ENCODE measurements at regions not wholly inside any gene's neighbourhood (a gene's known extent, or its start where the extent isn't known, plus 50 kb on each side); places are given as distances from the start of the nearest gene placed in this dataset.
"Not testable (repeated sequence)": the region's sequence is repeated elsewhere in the genome, so short reads cannot be mapped to it uniquely, and the experiment has no call there.

DNA sequence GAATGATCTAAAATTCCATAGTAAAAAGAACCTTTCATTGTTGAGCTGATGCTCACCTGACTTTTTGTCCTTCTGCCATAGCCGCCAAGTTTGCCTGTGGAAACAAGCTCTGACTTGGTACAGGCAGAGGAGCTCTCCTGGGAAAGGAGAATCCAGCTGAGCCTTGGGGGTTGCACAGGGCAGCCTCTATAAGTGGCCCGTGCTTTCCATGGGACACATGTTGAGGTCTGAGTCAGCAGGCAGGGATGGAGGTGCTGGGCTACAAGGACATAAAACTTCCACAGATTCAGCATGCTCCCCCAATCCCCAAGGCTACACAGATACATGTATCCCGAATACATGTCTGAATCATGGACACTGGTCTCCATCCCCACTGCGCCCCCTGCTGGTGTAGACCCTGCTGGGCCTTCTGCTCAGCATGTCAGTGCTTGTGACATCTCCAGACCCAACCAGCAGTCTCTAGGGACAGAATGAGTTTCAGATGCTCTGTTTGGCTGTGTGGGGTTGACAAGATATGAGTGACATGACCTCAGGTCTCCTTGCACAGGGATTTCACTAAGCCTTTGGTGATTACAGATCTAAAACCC, 551.7 kb downstream of the RPIA start:
- not testable (repeated sequence) for H3K36me3 Mint-ChIP-seq

DNA sequence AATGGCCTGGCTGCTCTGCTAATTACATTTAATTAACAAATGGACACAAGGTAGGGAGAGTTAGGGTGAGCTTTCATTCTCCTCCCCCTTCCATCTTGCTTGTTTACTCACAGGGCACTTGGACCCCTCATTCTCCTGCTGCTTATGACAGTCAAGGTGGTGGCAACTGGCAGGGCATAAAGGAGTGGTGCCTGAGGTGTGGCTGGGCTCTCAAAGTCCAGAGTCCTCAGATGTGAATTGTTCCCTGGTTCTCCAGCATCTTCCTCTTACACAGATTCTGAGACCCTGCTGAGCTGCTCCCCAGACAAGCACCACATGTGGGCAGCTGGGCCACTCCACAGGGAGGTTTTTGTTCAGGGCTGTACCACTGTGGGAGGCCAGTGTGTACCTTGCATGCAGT, 552.9 kb downstream of the RPIA start:
- not testable (repeated sequence) for DNase-seq (ENCODE audit: extremely low spot score, unreplicated experiment); H3K36me3 Mint-ChIP-seq; H3K4me1 Mint-ChIP-seq (ENCODE audit: unreplicated experiment); H3K4me3 Mint-ChIP-seq; H3K9me3 Mint-ChIP-seq; H3K27me3 Mint-ChIP-seq; H3K27ac Mint-ChIP-seq

More for the DNA sequence above, 551.7 kb downstream of the RPIA start:
- not testable (repeated sequence) for H3K9me3 Mint-ChIP-seq; H3K4me3 Mint-ChIP-seq; H3K27ac Mint-ChIP-seq; DNase-seq (ENCODE audit: extremely low spot score, unreplicated experiment); H3K27me3 Mint-ChIP-seq; H3K4me1 Mint-ChIP-seq (ENCODE audit: unreplicated experiment)

DNA sequence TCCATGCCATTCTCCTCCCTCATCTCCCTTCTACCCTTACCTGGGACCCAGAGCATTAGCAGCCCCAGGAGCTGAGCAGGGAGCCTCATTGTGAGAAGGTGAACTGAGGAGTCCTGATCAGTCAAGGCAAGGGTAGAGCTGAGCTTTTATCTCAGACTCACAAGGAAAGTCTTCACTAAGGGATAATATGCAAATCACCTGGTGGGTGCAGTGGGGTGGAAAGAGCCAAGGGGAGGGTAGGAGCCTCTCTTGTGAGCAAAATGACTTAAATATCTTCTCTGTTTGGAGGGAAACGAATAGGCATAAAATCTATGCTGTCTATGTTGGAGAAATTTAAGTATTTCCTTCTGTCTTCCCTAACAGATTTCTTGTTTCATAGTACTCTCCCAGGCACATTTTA, 554.0 kb downstream of the RPIA start:
- not testable (repeated sequence) for H3K4me3 Mint-ChIP-seq; H3K27me3 Mint-ChIP-seq; H3K9me3 Mint-ChIP-seq; DNase-seq (ENCODE audit: extremely low spot score, unreplicated experiment); H3K27ac Mint-ChIP-seq; H3K36me3 Mint-ChIP-seq; H3K4me1 Mint-ChIP-seq (ENCODE audit: unreplicated experiment)

DNA sequence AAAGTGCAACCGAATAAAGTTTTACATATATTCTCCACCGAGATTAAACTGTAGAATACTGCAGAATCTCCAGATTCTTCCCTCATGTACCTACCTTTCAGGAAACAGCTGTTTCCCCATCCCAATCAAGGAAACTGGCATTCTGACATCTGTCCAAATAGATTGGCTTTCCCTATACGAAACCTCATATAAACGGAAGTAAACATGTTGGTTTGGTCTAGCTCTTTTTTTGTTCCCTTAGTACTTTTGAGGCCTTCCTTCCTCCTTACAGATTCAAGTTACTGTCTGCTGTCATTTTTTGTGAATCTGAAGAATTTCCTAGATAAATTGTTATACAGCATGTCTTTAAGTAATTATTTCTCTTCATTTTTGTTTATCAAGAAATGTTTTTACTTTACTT, 554.6 kb downstream of the RPIA start:
- not testable (repeated sequence) for H3K9me3 Mint-ChIP-seq; DNase-seq (ENCODE audit: extremely low spot score, unreplicated experiment); H3K27ac Mint-ChIP-seq; H3K4me3 Mint-ChIP-seq; H3K36me3 Mint-ChIP-seq; H3K27me3 Mint-ChIP-seq; H3K4me1 Mint-ChIP-seq (ENCODE audit: unreplicated experiment)

DNA sequence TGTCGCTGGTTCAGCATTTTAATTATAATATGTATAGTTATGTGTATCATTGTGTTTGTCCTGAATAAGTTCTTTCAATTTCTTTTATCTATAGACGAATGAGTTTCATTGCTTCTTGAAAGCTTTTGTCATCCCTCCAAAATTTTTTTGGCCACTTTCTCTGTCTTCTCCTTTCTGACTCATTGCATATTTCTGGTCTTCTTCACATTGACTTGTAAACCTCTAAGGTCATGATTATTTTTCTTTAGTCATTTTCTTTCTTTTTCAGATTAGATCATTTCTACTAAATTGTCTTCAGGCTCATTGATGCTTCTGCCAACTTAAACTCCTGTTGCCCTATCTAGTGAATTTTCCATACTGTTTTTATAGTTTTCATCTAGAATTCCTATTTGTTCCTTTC, 555.1 kb downstream of the RPIA start:
- not testable (repeated sequence) for DNase-seq (ENCODE audit: extremely low spot score, unreplicated experiment); H3K27ac Mint-ChIP-seq; H3K9me3 Mint-ChIP-seq; H3K4me1 Mint-ChIP-seq (ENCODE audit: unreplicated experiment); H3K36me3 Mint-ChIP-seq; H3K27me3 Mint-ChIP-seq; H3K4me3 Mint-ChIP-seq

DNA sequence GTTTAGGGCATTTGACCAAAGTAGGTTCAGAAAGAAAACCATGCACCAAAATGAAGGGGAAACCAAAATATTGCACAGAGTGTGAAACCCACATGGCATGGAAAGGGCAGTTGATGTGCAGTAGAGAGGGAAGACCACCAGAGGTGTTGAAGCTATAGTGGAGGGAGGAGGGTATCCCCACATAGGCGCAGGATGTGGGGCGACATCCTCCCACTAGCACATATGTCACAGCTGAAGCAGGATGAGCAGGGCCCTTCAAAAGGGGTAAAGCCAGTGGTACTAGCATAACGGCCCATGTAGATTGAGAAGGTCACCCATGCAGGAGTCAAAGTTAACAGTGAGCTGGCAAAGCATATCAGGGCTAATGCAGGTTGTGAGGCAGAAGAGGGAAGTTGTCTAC, 563.5 kb downstream of the RPIA start:
- not testable (repeated sequence) for H3K4me3 Mint-ChIP-seq; H3K36me3 Mint-ChIP-seq; H3K4me1 Mint-ChIP-seq (ENCODE audit: unreplicated experiment)

DNA sequence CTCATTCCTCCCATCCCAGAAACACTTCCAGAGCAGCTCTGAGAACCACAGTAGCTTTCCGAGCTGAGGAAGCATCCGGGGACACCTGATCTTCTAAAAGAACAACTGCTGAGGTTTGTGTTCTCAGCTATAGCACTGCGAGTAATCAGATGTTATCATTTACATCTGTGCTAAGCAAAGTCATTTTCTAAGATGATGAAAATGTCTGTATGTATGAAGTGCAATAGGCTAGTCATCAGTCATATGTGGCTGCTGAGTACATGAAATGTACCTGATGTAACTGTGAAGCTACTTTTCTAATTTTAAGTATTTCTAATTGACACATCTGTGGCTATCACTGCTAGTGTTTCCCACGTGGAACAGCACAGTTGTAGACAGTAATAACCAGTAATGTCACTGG, 582.0 kb downstream of the RPIA start:
- not testable (repeated sequence) for H3K9me3 Mint-ChIP-seq

More for the DNA sequence above, 563.5 kb downstream of the RPIA start:
- H3K27me3 Mint-ChIP-seq; H3K27ac Mint-ChIP-seq; DNase-seq (ENCODE audit: extremely low spot score, unreplicated experiment); H3K9me3 Mint-ChIP-seq: not testable (repeated sequence)

DNA sequence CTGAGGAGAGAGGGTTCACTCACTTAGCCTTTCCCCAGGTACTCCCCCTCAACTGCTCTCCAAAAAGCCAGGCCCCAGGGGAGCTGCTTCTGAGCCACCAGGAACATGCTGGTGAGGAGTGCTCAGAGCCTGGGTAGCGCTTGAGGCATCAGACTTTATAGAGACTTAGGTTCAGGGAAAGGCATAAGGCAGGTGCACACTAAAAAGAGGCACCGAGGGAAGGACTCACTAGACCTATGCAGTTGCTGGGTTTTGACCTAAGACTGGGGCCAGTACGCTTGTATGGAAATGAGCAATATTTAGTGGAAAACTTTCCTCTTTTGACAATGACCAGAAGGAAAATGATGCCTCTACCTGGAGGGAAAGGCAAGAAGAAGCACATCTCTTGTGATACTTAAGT, 589.1 kb downstream of the RPIA start:
- DNase-seq (ENCODE audit: extremely low spot score, unreplicated experiment); H3K27me3 Mint-ChIP-seq; H3K27ac Mint-ChIP-seq; H3K4me3 Mint-ChIP-seq; H3K36me3 Mint-ChIP-seq; H3K4me1 Mint-ChIP-seq (ENCODE audit: unreplicated experiment); H3K9me3 Mint-ChIP-seq: not testable (repeated sequence)

More for the DNA sequence above, 582.0 kb downstream of the RPIA start:
- not testable (repeated sequence) for H3K27me3 Mint-ChIP-seq; DNase-seq (ENCODE audit: extremely low spot score, unreplicated experiment); H3K4me1 Mint-ChIP-seq (ENCODE audit: unreplicated experiment); H3K4me3 Mint-ChIP-seq; H3K36me3 Mint-ChIP-seq; H3K27ac Mint-ChIP-seq

DNA sequence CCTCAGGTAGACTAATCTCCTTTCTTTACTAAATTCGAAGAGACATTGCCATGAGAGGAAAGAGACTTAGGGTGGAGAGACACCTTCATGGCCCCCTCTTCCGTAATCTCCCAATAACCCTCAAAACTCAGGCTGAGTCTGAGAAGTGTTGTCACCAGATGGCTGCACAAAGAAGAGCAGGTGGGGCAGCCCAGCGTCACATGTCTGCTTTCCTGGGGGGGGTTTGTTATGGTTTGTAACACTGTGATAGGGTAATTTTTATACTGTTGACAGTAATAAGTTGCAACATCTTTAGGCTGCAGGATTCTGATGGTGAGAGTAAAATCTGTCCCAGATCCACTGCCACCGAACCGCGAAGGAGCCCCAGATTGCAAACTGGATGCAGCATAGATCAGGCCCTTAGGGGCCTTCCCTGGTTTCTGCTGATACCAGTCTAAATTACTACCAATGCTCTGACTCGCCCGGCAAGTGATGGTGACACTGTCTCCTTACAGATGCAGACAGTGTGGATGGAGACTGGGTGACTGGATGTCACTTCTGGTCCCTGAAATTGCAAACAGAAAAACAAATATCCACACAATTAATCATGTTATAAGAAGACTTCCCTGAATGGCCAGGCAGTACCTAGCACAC, 595.1 kb downstream of the RPIA start:
- H3K9me3 Mint-ChIP-seq; H3K36me3 Mint-ChIP-seq; H3K27me3 Mint-ChIP-seq; H3K27ac Mint-ChIP-seq; H3K4me1 Mint-ChIP-seq (ENCODE audit: unreplicated experiment); H3K4me3 Mint-ChIP-seq; DNase-seq (ENCODE audit: extremely low spot score, unreplicated experiment): not testable (repeated sequence)

DNA sequence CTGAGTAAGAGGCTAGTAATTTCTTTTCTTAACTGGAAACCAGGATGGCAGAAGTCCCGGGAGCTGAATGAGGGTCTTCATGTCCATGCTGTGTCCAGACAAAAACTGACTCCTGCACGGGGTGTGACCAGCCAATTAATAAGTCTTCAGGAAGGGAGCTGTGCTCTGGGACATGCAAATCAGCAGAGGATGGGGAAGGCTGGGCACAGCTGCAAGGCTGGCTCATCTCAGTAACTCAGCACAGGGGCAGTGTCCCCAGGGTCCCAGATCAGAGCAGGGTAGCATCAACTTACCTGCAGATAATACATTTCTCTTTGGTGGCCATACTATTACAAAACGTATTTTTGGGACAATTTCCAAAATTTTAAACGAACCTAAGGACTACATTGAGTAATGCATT, 595.6 kb downstream of the RPIA start:
- not testable (repeated sequence) for H3K27ac Mint-ChIP-seq; H3K4me3 Mint-ChIP-seq; DNase-seq (ENCODE audit: extremely low spot score, unreplicated experiment); H3K4me1 Mint-ChIP-seq (ENCODE audit: unreplicated experiment); H3K9me3 Mint-ChIP-seq; H3K36me3 Mint-ChIP-seq; H3K27me3 Mint-ChIP-seq

DNA sequence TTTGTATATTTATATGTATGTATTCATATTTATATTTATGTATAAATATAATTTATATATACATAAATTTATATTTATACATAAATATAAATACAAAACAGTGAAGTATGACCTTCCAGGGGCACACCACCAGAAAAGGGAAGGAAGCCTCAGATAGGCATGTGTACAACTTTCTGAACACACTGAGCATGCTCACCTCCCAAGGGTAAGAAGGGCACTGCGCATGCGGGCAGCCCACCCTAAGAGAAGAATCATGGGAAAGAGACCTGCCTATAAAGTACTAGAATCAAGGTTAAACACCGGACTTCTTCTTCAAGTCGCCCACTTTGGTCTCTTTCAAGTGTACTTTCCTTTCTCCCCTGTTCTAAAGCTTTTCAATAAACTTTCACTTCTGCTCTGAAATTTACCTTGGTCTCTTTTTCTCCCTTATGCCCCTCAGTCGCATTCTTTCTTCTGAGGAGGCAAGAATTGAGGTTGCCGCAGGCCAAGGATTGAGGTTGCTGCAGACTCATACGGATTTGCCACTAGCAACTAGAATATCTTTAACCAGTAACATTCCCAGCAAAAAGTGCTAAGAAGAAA, 600.3 kb downstream of the RPIA start:
- H3K4me1 Mint-ChIP-seq (ENCODE audit: unreplicated experiment); H3K36me3 Mint-ChIP-seq; H3K9me3 Mint-ChIP-seq; H3K4me3 Mint-ChIP-seq; DNase-seq (ENCODE audit: extremely low spot score, unreplicated experiment); H3K27ac Mint-ChIP-seq; H3K27me3 Mint-ChIP-seq: not testable (repeated sequence)

DNA sequence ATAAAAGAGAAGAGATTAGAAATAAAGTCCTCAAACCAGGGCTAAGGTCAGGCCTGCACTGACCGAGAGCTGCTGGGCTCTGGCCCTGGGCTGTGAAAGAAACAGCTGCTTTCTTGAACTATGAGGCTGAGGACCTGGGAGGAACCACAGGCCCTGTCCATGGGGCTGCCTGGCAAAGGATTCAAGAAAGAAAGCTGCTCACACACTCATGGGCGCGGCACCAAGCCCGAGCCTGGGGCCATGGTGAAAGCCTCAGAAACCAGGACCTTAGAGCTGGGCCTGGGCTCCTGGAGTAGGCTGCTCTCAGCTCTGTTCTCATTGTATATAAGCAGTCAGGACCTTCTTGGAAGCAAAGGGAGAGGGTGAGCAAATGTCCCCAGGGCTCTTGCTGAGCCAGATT, 601.9 kb downstream of the RPIA start:
- not testable (repeated sequence) for H3K4me1 Mint-ChIP-seq (ENCODE audit: unreplicated experiment); DNase-seq (ENCODE audit: extremely low spot score, unreplicated experiment); H3K4me3 Mint-ChIP-seq; H3K9me3 Mint-ChIP-seq; H3K36me3 Mint-ChIP-seq; H3K27me3 Mint-ChIP-seq; H3K27ac Mint-ChIP-seq

DNA sequence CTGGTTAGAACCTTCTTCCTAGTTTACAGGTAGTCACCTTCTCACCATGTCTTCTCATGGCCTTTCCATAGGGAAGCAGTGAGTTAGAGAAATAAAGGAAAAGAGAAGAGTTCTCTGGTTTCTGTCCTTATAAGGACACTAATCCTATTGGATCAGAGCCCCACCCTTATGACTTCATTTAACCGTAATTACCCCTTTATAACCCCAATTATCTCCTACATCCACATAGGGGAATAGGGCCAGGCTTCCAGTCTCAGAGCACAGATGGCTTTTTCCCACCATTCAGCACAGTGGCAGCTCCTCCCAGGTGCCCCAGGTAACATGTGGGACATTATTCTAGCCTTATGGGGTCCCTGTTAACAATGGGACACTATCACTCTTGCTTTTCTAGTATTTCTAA, 602.9 kb downstream of the RPIA start:
- H3K27ac Mint-ChIP-seq; H3K9me3 Mint-ChIP-seq; H3K36me3 Mint-ChIP-seq; H3K4me3 Mint-ChIP-seq; H3K4me1 Mint-ChIP-seq (ENCODE audit: unreplicated experiment); DNase-seq (ENCODE audit: extremely low spot score, unreplicated experiment); H3K27me3 Mint-ChIP-seq: not testable (repeated sequence)

DNA sequence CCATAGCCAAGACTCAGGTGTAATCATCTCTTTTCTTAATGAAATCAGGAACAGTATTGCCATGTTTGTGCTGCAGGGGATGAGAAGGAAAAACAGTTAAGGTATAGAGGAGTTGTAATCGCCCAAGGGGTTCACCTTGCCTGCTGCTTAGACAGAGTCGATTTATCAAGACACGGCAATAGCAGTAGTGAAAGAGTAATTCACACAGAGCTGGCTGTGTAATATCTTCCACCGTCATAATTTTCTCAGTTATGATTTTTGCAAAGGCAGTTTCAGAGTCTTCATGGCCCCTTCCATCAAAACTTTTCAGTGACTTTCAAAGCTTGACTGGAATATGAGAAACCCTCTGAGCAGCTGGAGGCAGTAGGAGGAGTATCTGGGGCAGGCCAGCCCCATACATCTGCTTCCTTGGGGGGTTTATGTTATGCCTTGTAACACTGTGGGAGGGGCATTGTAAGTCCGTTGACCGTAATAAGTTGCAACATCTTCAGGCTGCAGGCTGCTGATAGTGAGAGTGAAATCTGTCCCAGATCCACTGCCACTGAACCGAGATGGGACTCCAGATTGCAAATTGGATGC, 605.4 kb downstream of the RPIA start:
- H3K9me3 Mint-ChIP-seq; H3K4me1 Mint-ChIP-seq (ENCODE audit: unreplicated experiment); DNase-seq (ENCODE audit: extremely low spot score, unreplicated experiment); H3K4me3 Mint-ChIP-seq; H3K27ac Mint-ChIP-seq; H3K36me3 Mint-ChIP-seq; H3K27me3 Mint-ChIP-seq: not testable (repeated sequence)

All from type B pancreatic cell (in vitro differentiated cells).